IMR-90 (cell line): ENCODE measurements at regions not wholly inside any gene's neighbourhood (a gene's known extent, or its start where the extent isn't known, plus 50 kb on each side); places are given as distances from the start of the nearest gene placed in this dataset.

ENCODE experiments used
- MAFK ChIP-seq: IDR thresholded peaks from 2 replicates; pipeline ENCODE4 v1.6.1; 2012; ENCODE audit warnings: low read depth, low read length, improper control_type of control experiment
- MXI1 ChIP-seq: IDR thresholded peaks from 2 replicates; pipeline ENCODE4 v1.6.1; 2012; ENCODE audit warnings: low read depth, mild to moderate bottlenecking, low read length, moderate library complexity, borderline replicate concordance
- NFE2L2 ChIP-seq: fragments of 150-350 bp; IDR thresholded peaks from 2 replicates; pipeline ENCODE4 v1.6.1; 2016; ENCODE audit warnings: low read depth, mild to moderate bottlenecking, low read length
- POLR2A ChIP-seq: IDR thresholded peaks from 2 replicates; pipeline ENCODE4 v1.6.1; 2012; ENCODE audit warnings: mild to moderate bottlenecking, low read depth, low read length
- RAD21 ChIP-seq: IDR thresholded peaks from 2 replicates; pipeline ENCODE4 v1.6.1; 2012; ENCODE audit warnings: low read length, improper control_type of control experiment
- RCOR1 ChIP-seq: IDR thresholded peaks from 2 replicates; pipeline ENCODE4 v1.6.1; 2012; ENCODE audit warnings: mild to moderate bottlenecking, low read length, improper control_type of control experiment; ENCODE audit not compliant: insufficient replicate concordance
- TF ChIP-seq, protein P1 (sequence below): conservative IDR thresholded peaks from 2 replicates; pipeline ENCODE4 v1.5.1; 2012; ENCODE audit warnings: mild to moderate bottlenecking, low read depth, low read length, improper control_type of control experiment
- TF ChIP-seq, protein P2 (sequence below): fragments of 150-350 bp; IDR thresholded peaks from 2 replicates; pipeline ENCODE4 v1.6.1; 2017; ENCODE audit warnings: mild to moderate bottlenecking, antibody characterized with exemption, low read length, low read depth

DNA sequence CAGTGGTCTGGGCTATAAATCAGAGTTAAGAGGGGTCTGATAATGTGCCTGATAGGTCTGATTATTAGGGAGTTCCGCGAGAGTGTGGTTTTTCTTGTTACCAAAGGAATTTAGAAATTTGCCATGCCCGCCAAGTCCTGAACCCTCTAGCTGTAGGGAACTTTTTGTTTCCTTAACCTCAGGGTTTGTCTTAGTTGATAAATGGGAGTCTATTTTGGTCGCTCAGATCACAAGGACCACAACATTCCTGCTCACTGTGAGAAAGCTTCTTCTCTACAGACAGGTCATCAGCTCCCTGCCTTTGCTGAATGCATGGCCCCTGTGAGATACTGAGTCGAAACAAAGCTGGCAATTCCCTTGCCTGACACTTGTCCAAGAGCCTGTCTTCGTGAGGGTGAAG lies 497.8 kb downstream of the HS3ST4 start:
- TF ChIP-seq RAD21 (no peak), POLR2A (no peak), MAFK (no peak), RCOR1 (no peak), MXI1 (no peak), NFE2L2 (no peak)
- TF ChIP-seq, protein P1, sequence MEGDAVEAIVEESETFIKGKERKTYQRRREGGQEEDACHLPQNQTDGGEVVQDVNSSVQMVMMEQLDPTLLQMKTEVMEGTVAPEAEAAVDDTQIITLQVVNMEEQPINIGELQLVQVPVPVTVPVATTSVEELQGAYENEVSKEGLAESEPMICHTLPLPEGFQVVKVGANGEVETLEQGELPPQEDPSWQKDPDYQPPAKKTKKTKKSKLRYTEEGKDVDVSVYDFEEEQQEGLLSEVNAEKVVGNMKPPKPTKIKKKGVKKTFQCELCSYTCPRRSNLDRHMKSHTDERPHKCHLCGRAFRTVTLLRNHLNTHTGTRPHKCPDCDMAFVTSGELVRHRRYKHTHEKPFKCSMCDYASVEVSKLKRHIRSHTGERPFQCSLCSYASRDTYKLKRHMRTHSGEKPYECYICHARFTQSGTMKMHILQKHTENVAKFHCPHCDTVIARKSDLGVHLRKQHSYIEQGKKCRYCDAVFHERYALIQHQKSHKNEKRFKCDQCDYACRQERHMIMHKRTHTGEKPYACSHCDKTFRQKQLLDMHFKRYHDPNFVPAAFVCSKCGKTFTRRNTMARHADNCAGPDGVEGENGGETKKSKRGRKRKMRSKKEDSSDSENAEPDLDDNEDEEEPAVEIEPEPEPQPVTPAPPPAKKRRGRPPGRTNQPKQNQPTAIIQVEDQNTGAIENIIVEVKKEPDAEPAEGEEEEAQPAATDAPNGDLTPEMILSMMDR = no peak
- TF ChIP-seq, protein P2, sequence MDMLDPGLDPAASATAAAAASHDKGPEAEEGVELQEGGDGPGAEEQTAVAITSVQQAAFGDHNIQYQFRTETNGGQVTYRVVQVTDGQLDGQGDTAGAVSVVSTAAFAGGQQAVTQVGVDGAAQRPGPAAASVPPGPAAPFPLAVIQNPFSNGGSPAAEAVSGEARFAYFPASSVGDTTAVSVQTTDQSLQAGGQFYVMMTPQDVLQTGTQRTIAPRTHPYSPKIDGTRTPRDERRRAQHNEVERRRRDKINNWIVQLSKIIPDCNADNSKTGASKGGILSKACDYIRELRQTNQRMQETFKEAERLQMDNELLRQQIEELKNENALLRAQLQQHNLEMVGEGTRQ = no peak
